ENCODE measurements at regions not wholly inside any gene's neighbourhood (a gene's known extent, or its start where the extent isn't known, plus 50 kb on each side); places are given as distances from the start of the nearest gene placed in this dataset.

GRCh38 chr16:79914961-79915720 is 314.6 kb upstream of the MAF start:
- DNase-seq: no peak
- CTCF ChIA-PET: no interaction called here
- Histone ChIP-seq H4K20me1 (ENCODE audit: control insufficient read depth, insufficient read depth, low read length, poor library complexity, severe bottlenecking) (no peaks in the 10 kb centered on the region), H3K27ac (ENCODE audit: low read length in 2 of 2) (no peak overlapping the region), H3K9me3 (ENCODE audit: control extremely low read depth in 1 of 3, control insufficient read depth in 2 of 3, insufficient read depth in 1 of 3, low read length in 2 of 3) (no peaks in the 10 kb centered on the region), H3K27me3 (replicated peaks in 1 of 4; ENCODE audit: control extremely low read depth in 1 of 4, control insufficient read depth in 3 of 4, insufficient read depth in 4 of 4, low read length in 3 of 4) (no peaks in the 10 kb centered on the region), H2AFZ (ENCODE audit: insufficient read depth, low read depth, low read length, poor library complexity, severe bottlenecking) (no peak overlapping the region), H3K79me2 (ENCODE audit: control insufficient read depth, insufficient read depth, low read length) (no peaks in the 10 kb centered on the region), H3K4me1 (ENCODE audit: control insufficient read depth in 2 of 2, insufficient read depth in 2 of 2, low read length in 2 of 2) (no peaks in the 10 kb centered on the region), H3K36me3 (replicated peaks in 1 of 2; ENCODE audit: control extremely low read depth in 1 of 2, control insufficient read depth in 1 of 2, extremely low read depth in 1 of 2, insufficient read depth in 2 of 2, low read length in 1 of 2) (no peaks in the 10 kb centered on the region), H3K4me3 (ENCODE audit: control extremely low read depth in 1 of 5, extremely low read depth in 1 of 5, insufficient read depth in 1 of 5, low read depth in 2 of 5, low read length in 4 of 5) (no peak overlapping the region), H3K4me2 (replicated peaks; ENCODE audit: low read depth, low read length, poor library complexity, severe bottlenecking) (no peak overlapping the region), H3K9ac (ENCODE audit: low read length) (no peak overlapping the region)
- H3K27ac Mint-ChIP-seq: no peak overlapping the region
- H3K4me1 Mint-ChIP-seq: no peaks in the 10 kb centered on the region
- intact Hi-C loops (cut with micrococcal nuclease): no loop called here
- no peak for ATAC-seq (ENCODE audit: low read depth)
- TF ChIP-seq EZH2 (IDR thresholded peaks at IDR 0.05; ENCODE audit: borderline replicate concordance, insufficient read depth, low read depth, low read length, poor library complexity, severe bottlenecking): no peak
- TF ChIP-seq, protein P1, sequence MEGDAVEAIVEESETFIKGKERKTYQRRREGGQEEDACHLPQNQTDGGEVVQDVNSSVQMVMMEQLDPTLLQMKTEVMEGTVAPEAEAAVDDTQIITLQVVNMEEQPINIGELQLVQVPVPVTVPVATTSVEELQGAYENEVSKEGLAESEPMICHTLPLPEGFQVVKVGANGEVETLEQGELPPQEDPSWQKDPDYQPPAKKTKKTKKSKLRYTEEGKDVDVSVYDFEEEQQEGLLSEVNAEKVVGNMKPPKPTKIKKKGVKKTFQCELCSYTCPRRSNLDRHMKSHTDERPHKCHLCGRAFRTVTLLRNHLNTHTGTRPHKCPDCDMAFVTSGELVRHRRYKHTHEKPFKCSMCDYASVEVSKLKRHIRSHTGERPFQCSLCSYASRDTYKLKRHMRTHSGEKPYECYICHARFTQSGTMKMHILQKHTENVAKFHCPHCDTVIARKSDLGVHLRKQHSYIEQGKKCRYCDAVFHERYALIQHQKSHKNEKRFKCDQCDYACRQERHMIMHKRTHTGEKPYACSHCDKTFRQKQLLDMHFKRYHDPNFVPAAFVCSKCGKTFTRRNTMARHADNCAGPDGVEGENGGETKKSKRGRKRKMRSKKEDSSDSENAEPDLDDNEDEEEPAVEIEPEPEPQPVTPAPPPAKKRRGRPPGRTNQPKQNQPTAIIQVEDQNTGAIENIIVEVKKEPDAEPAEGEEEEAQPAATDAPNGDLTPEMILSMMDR (IDR thresholded peaks at IDR 0.05): no peak
- H3K9me3 Mint-ChIP-seq (ENCODE audit: insufficient read depth): no peaks in the 10 kb centered on the region
- POLR2A ChIA-PET: no interaction called here
- WGBS (ENCODE audit: insufficient coverage): 100% methylated on average over 1 of the region's 5 CpGs
- no peaks in the 10 kb centered on the region for H3K27me3 Mint-ChIP-seq
- no peak overlapping the region for H3K4me3 Mint-ChIP-seq

DNA sequence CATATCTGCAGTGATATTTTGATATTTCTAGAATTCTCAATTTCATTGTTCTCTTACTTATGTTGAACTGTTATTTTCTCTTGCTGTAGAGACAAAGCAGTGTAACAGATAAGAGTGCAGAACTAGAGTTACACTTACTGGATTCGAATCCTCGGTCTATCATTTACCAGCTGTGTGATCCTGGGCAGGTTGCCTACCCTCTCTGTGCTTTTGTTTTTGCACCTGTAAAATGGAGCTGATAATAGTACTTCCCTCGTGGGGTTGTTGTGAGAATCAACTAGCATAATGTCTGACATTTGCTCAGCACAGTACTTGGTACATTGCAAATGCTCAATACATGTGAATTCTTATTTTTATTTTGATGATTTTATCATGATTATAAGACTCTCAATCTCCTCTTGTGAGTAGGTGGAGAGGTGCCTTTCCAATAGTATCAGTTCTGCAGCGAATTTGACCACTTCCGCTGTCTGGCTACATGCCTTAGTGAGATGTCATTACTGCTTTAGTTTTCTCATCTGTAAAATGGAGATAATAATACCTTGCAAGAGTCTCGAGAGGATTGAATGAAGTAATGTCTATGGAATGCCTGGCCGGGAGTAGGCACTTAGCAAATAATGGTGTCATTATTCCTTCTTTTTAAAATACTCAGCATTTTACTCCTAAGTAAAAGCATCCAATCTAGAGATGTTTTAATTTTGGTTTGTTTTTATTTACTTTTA is 312.2 kb upstream of the MAF start:
- H3K4me1 Mint-ChIP-seq: no peaks in the 10 kb centered on the region
- WGBS (ENCODE audit: insufficient coverage): 82% methylated on average over 2 of the region's 7 CpGs
- intact Hi-C loops (cut with micrococcal nuclease): no loop called here

More for the DNA sequence above, 312.2 kb upstream of the MAF start:
- POLR2A ChIA-PET: no interaction called here
- Mint-ChIP-seq H3K4me3 (no peak overlapping the region), H3K9me3 (ENCODE audit: insufficient read depth) (no peaks in the 10 kb centered on the region), H3K27ac (no peak overlapping the region), H3K27me3 (no peaks in the 10 kb centered on the region)
- Histone ChIP-seq H3K27me3 (replicated peaks in 1 of 4; ENCODE audit: control extremely low read depth in 1 of 4, control insufficient read depth in 3 of 4, insufficient read depth in 4 of 4, low read length in 3 of 4) (no peaks in the 10 kb centered on the region), H3K27ac (ENCODE audit: low read length in 2 of 2) (no peak overlapping the region), H4K20me1 (ENCODE audit: control insufficient read depth, insufficient read depth, low read length, poor library complexity, severe bottlenecking) (no peaks in the 10 kb centered on the region), H3K4me3 (ENCODE audit: control extremely low read depth in 1 of 5, extremely low read depth in 1 of 5, insufficient read depth in 1 of 5, low read depth in 2 of 5, low read length in 4 of 5) (no peak overlapping the region), H2AFZ (ENCODE audit: insufficient read depth, low read depth, low read length, poor library complexity, severe bottlenecking) (no peak overlapping the region), H3K9ac (ENCODE audit: low read length) (no peak overlapping the region), H3K9me3 (ENCODE audit: control extremely low read depth in 1 of 3, control insufficient read depth in 2 of 3, insufficient read depth in 1 of 3, low read length in 2 of 3) (no peaks in the 10 kb centered on the region), H3K36me3 (replicated peaks in 1 of 2; ENCODE audit: control extremely low read depth in 1 of 2, control insufficient read depth in 1 of 2, extremely low read depth in 1 of 2, insufficient read depth in 2 of 2, low read length in 1 of 2) (no peaks in the 10 kb centered on the region), H3K4me1 (ENCODE audit: control insufficient read depth in 2 of 2, insufficient read depth in 2 of 2, low read length in 2 of 2) (no peaks in the 10 kb centered on the region), H3K4me2 (replicated peaks; ENCODE audit: low read depth, low read length, poor library complexity, severe bottlenecking) (no peak overlapping the region), H3K79me2 (ENCODE audit: control insufficient read depth, insufficient read depth, low read length) (no peaks in the 10 kb centered on the region)
- TF ChIP-seq, protein P1 (IDR thresholded peaks at IDR 0.05): no peak
- TF ChIP-seq EZH2 (IDR thresholded peaks at IDR 0.05; ENCODE audit: borderline replicate concordance, insufficient read depth, low read depth, low read length, poor library complexity, severe bottlenecking): no peak
- ATAC-seq (ENCODE audit: low read depth) (no peak), DNase-seq (no peak)
- CTCF ChIA-PET: interaction anchor here (0.5 kb wide), 1 partner anchor 25 kb away, joined by 4 read pairs; no protein-coding TSS in a partner anchor
